ENCODE measurements at regions not wholly inside any gene's neighbourhood (a gene's known extent, or its start where the extent isn't known, plus 50 kb on each side); places are given as distances from the start of the nearest gene placed in this dataset.
"Not testable (repeated sequence)": the region's sequence is repeated elsewhere in the genome, so short reads cannot be mapped to it uniquely, and the experiment has no call there.

DNA sequence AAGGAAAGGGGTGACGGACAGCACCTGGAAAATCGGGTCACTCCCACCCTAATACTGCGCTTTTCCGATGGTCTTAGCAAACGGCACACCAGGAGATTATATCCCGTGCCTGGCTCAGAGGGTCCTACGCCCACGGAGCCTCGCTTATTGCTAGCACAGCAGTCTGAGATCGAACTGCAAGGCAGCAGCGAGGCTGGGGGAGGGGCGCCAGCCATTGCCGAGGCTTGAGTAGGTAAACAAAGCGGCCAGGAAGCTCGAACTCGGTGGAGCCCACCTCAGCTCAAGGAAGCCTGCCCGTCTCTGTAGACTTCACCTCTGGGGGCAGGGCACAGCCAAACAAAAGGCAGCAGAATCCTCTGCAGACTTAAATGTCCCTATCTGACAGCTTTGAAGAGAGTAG, 91.5 kb upstream of the MBIP start:
- TF ChIP-seq CTCF (IDR thresholded peaks at IDR 0.05; ENCODE audit: poor library complexity, severe bottlenecking); REST (IDR thresholded peaks at IDR 0.05; ENCODE audit: borderline replicate concordance); POLR2AphosphoS5 (IDR thresholded peaks at IDR 0.05); MXI1 (conservative IDR thresholded peaks at IDR 0.05; ENCODE audit: poor library complexity, severe bottlenecking); TAF1 (IDR thresholded peaks at IDR 0.05; ENCODE audit: low read depth); RAD21 (conservative IDR thresholded peaks at IDR 0.05): not testable (repeated sequence)
